ENCODE measurements at regions not wholly inside any gene's neighbourhood (a gene's known extent, or its start where the extent isn't known, plus 50 kb on each side); places are given as distances from the start of the nearest gene placed in this dataset.
"Not testable (repeated sequence)": the region's sequence is repeated elsewhere in the genome, so short reads cannot be mapped to it uniquely, and the experiment has no call there.

GRCh38 chr5:1644393-1644809, 120.6 kb upstream of the LPCAT1 start:
- not testable (repeated sequence) for H3K9me3 ChIP-seq (ENCODE audit: low read length); DNase-seq (ENCODE audit: low spot score); H3K4me1 ChIP-seq (ENCODE audit: insufficient read depth, low read length, poor library complexity, severe bottlenecking); H3K9me2 ChIP-seq (ENCODE audit: insufficient read depth, low read length); BruUV-seq (replicated peaks); H3K27ac ChIP-seq (ENCODE audit: low read depth, low read length, poor library complexity, severe bottlenecking); H4K20me1 ChIP-seq (ENCODE audit: insufficient read depth, low read length); H3K36me3 ChIP-seq (ENCODE audit: insufficient read depth, low read length); H3K79me2 ChIP-seq (ENCODE audit: insufficient read depth, low read depth, low read length)
- intact Hi-C loops (cut with micrococcal nuclease; ENCODE audit: unreplicated experiment), result loop anchor here (5.0 kb wide), 1 partner anchor 122 kb away; the partner anchor contains the start of gene LPCAT1
- POLR2A ChIA-PET, result interaction anchor here (0.6 to 0.8 kb wide), 2 partner anchors 24 to 86 kb away, joined by 3 to 5 read pairs; no protein-coding TSS in a partner anchor
- peak overlapping the region; percentile 38 for H3K4me3 ChIP-seq (ENCODE audit: low read depth, low read length, poor library complexity, severe bottlenecking)
- peak overlapping the region; percentile 32 for H3K4me2 ChIP-seq (ENCODE audit: low read length)
- CTCF ChIA-PET (ENCODE audit: unreplicated experiment), result interaction anchor here (0.6 to 1.4 kb wide), 3 partner anchors 9 to 164 kb away, joined by 3 to 6 read pairs (median 3); no protein-coding TSS in a partner anchor
- TF ChIP-seq EZH2phosphoT487 (IDR thresholded peaks at IDR 0.05; ENCODE audit: borderline replicate concordance, low read depth, low read length), result 0 out of 2 replicates have a peak, but pooled peaks have one; percentile 49
- H2AFZ ChIP-seq (ENCODE audit: low read length), result peak overlapping the region; percentile 61; the same call in 1 of the 2 replicates

- DNase-seq (ENCODE audit: low spot score), result no peak
- H3K36me3 ChIP-seq (ENCODE audit: insufficient read depth, low read length), result no peaks in the 10 kb centered on the region
- H3K27ac ChIP-seq (ENCODE audit: low read depth, low read length, poor library complexity, severe bottlenecking), result no peak overlapping the region
- TF ChIP-seq EZH2phosphoT487 (IDR thresholded peaks at IDR 0.05; ENCODE audit: borderline replicate concordance, low read depth, low read length) (no peak), CTCF (conservative IDR thresholded peaks at IDR 0.05; ENCODE audit: low read length) (no peak)
- no TSS peak for BruUV-seq (replicated peaks)
- peaks cover 8% of the 10 kb centered on the region for H3K4me1 ChIP-seq (ENCODE audit: insufficient read depth, low read length, poor library complexity, severe bottlenecking)
- 0 out of 2 replicates have a peak overlapping the region, but pooled peaks have one; percentile 28 for H2AFZ ChIP-seq (ENCODE audit: low read length)
- H3K9me3 ChIP-seq (ENCODE audit: low read length), result no peaks in the 10 kb centered on the region
- H3K79me2 ChIP-seq (ENCODE audit: insufficient read depth, low read depth, low read length), result no peaks in the 10 kb centered on the region
- H4K20me1 ChIP-seq (ENCODE audit: insufficient read depth, low read length), result no peaks in the 10 kb centered on the region
- POLR2A ChIA-PET, result interaction anchor here (0.6 kb wide), 1 partner anchor 86 kb away, joined by 3 read pairs; no protein-coding TSS in a partner anchor
- no peaks in the 10 kb centered on the region for H3K9me2 ChIP-seq (ENCODE audit: insufficient read depth, low read length)
- CTCF ChIA-PET (ENCODE audit: unreplicated experiment), result interaction anchor here (0.6 kb wide), 1 partner anchor 20 kb away, joined by 3 read pairs; no protein-coding TSS in a partner anchor
- H3K4me3 ChIP-seq (ENCODE audit: low read depth, low read length, poor library complexity, severe bottlenecking), result peak overlapping the region; percentile 38
- peak overlapping the region; percentile 32 for H3K4me2 ChIP-seq (ENCODE audit: low read length)
- intact Hi-C loops (cut with micrococcal nuclease; ENCODE audit: unreplicated experiment), result loop anchor here (5.0 kb wide), 1 partner anchor 122 kb away; the partner anchor contains the start of gene LPCAT1
These were observed 120.1 kb upstream of the LPCAT1 start for GRCh38 chr5:1643651-1644392.

GRCh38 chr5:1642621-1643061, 118.9 kb upstream of the LPCAT1 start:
- no peak overlapping the region for H3K4me3 ChIP-seq (ENCODE audit: low read depth, low read length, poor library complexity, severe bottlenecking)
- TF ChIP-seq CTCF (conservative IDR thresholded peaks at IDR 0.05; ENCODE audit: low read length) (no peak), EZH2phosphoT487 (IDR thresholded peaks at IDR 0.05; ENCODE audit: borderline replicate concordance, low read depth, low read length) (no peak)
- DNase-seq (ENCODE audit: low spot score), result no peak
- no peaks in the 10 kb centered on the region for H3K36me3 ChIP-seq (ENCODE audit: insufficient read depth, low read length)
- H4K20me1 ChIP-seq (ENCODE audit: insufficient read depth, low read length), result no peaks in the 10 kb centered on the region
- H2AFZ ChIP-seq (ENCODE audit: low read length), result no peak overlapping the region
- H3K9me2 ChIP-seq (ENCODE audit: insufficient read depth, low read length), result no peaks in the 10 kb centered on the region
- no peaks in the 10 kb centered on the region for H3K79me2 ChIP-seq (ENCODE audit: insufficient read depth, low read depth, low read length)
- POLR2A ChIA-PET, result no interaction called here
- H3K27ac ChIP-seq (ENCODE audit: low read depth, low read length, poor library complexity, severe bottlenecking), result no peak overlapping the region
- H3K9me3 ChIP-seq (ENCODE audit: low read length), result no peaks in the 10 kb centered on the region
- CTCF ChIA-PET (ENCODE audit: unreplicated experiment), result interaction anchor here (0.7 kb wide), 1 partner anchor 495 kb away, joined by 3 read pairs; no protein-coding TSS in a partner anchor
- intact Hi-C loops (cut with micrococcal nuclease; ENCODE audit: unreplicated experiment), result loop anchor here (5.0 kb wide), 1 partner anchor 120 kb away; the partner anchor contains the start of gene LPCAT1
- BruUV-seq (replicated peaks), result no TSS peak
- peaks cover 8% of the 10 kb centered on the region for H3K4me1 ChIP-seq (ENCODE audit: insufficient read depth, low read length, poor library complexity, severe bottlenecking)
- no peak overlapping the region for H3K4me2 ChIP-seq (ENCODE audit: low read length)

Data from OCI-LY7 (cell line).